Lower leg skin (tissue), 4 donors: ENCODE measurements at regions not wholly inside any gene's neighbourhood (a gene's known extent, or its start where the extent isn't known, plus 50 kb on each side); places are given as distances from the start of the nearest gene placed in this dataset.

Source experiments
- DNase-seq, 2 donors: peaks; one replicate each; pipeline ENCODE4 v3.0.0-alpha.2; 2019; ENCODE audit warnings: low spot score in 2 of 2
- H3K4me3 ChIP-seq: fragments of 200-600 bp; sonication (generic); 2 replicates; pipeline ENCODE4 v1.5.1; 2017; ENCODE audit warnings: mild to moderate bottlenecking, low read depth; ENCODE audit not compliant: poor library complexity, severe bottlenecking
- POLR2A ChIP-seq, 2 donors: fragments of 450-650 bp; IDR thresholded peaks; one replicate each; pipeline ENCODE4 v1.6.1; 2016 to 2017; ENCODE audit warnings: antibody characterized with exemption in 2 of 2, mild to moderate bottlenecking in 1 of 2, moderate library complexity in 1 of 2
- WGBS, 2 donors: methylation state at CpG; one replicate each; pipeline ENCODE4 v1.1.5; 2018; 5-methylcytosine and 5-hydroxymethylcytosine counted together
- intact Hi-C: fragments of 100-400 bp; cut with DNase I; formaldehyde crosslinking; loops from one replicate; pipeline ENCODE4 v1.15.0; 2023; ENCODE audit warnings: low total_unique reads
- TF ChIP-seq, protein P1 (sequence below), 3 donors: fragments of 450-650 bp; IDR thresholded peaks; one replicate each; pipeline ENCODE4 v1.5.1; 2016; ENCODE audit warnings: antibody characterized with exemption in 3 of 3, mild to moderate bottlenecking in 3 of 3, moderate library complexity in 2 of 3

DNA sequence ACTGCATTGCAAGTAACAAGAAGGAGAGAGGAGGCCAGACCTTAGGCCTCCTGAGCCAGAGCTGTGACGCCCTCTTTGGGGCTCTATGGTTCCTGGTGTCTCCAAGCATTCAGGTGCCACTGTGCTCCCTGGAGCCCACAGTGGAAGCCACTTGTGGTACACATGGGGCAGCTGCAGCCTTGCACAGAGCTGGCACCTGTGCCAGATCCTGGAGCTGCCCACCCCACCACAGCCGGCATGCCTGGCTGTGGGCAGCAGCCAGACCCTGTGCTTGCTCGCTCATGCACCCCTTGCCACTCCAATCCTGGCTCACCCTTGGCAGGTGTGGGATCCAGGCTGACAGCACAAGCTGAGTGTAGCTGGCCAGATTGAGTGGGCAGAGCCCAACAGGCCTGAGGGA is 173.8 kb upstream of the SMIM30 start:
- no peak for DNase-seq
- no peak overlapping the region for H3K4me3 ChIP-seq
- no peak for TF ChIP-seq POLR2A (IDR thresholded peaks at IDR 0.05)
- TF ChIP-seq, protein P1, sequence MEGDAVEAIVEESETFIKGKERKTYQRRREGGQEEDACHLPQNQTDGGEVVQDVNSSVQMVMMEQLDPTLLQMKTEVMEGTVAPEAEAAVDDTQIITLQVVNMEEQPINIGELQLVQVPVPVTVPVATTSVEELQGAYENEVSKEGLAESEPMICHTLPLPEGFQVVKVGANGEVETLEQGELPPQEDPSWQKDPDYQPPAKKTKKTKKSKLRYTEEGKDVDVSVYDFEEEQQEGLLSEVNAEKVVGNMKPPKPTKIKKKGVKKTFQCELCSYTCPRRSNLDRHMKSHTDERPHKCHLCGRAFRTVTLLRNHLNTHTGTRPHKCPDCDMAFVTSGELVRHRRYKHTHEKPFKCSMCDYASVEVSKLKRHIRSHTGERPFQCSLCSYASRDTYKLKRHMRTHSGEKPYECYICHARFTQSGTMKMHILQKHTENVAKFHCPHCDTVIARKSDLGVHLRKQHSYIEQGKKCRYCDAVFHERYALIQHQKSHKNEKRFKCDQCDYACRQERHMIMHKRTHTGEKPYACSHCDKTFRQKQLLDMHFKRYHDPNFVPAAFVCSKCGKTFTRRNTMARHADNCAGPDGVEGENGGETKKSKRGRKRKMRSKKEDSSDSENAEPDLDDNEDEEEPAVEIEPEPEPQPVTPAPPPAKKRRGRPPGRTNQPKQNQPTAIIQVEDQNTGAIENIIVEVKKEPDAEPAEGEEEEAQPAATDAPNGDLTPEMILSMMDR (IDR thresholded peaks at IDR 0.05) = no peak
- 88 to 100% methylated on average over 2 to 3 of the region's 3 CpGs for WGBS, 2 donors
- intact Hi-C loops = no loop called here

DNA sequence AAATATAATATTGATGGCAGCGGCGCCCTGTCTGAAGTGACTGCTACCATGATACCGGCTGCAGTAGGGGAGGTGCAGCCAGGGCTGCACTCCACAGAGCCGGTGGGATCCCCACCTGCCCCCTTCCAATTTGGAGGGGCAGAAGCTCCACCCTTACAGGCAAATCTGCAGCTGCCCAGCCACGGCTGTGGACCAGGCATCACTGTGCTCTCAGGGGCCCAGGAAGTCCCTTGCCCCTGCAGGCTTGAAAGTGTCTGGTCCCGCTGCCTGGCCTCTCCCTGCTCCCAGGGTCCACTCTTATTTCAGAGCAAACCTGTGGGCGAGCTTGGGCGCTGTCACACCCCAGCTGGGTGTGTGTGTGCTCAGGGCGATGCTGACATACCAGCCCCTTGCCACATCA is 172.7 kb upstream of the SMIM30 start:
- no peak for DNase-seq
- no peak overlapping the region for H3K4me3 ChIP-seq
- 84 to 87% methylated on average over 8 of the region's 9 CpGs for WGBS, 2 donors
- intact Hi-C loops = no loop called here
- no peak for TF ChIP-seq POLR2A (IDR thresholded peaks at IDR 0.05)
- TF ChIP-seq, protein P1 (IDR thresholded peaks at IDR 0.05) = no peak

DNA sequence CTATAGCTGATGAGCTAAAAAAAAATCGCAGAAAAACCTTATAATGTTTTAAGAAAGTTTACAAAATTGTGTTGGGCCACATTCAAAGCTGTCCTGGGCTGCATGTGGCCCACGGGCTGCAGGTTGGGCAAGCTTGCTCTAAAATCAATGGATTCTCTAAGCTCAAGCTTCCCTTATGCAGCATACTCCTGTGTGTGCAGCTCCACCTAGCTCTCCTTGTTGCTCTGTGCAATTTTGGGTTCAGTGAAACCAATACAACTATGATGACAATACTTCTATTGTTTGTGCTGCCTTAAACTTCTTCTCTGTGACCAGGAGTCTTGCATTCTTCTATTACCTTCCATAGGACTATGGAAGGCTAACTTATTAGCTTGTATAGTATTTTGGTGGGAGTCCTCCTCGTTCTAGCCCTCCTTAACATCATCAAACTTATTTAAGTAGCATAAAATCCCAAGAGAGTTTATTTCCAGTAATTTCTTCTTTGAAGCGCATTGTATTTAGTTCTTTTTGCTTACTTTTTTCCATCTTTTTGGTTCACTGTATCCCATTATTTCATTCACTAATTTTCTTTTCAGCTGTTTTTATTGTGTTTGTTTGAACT is 170.9 kb upstream of the SMIM30 start:
- intact Hi-C loops = no loop called here
- 49 to 54% methylated on average over 4 of the region's 4 CpGs for WGBS, 2 donors
- H3K4me3 ChIP-seq = no peak overlapping the region
- no peak for TF ChIP-seq POLR2A (IDR thresholded peaks at IDR 0.05)
- TF ChIP-seq, protein P1 (IDR thresholded peaks at IDR 0.05) = no peak
- DNase-seq = no peak

DNA sequence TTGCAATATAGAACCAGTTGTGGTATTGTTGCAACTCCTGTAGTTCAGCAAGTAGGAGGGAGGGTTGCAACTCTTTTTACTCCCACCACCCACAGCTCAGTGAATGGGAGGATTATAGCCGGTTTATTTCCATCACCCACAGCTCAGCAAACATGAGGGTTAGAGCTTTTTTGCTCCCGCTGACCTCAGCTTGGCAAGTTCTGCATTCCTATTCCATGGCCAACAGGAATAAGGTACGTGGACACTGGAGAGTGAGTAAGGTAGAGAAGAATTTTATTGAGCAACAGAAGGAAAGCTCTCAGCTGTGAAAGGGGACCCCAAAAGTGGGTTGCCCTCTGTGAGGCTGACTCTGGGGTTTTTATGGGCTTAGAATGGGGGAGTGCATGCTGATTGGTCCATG is 167.1 kb upstream of the SMIM30 start:
- intact Hi-C loops = no loop called here
- H3K4me3 ChIP-seq = no peak overlapping the region
- DNase-seq = no peak
- 85 to 87% methylated on average over 3 of the region's 3 CpGs for WGBS, 2 donors
- TF ChIP-seq POLR2A (IDR thresholded peaks at IDR 0.05) = no peak
- TF ChIP-seq, protein P1 (IDR thresholded peaks at IDR 0.05) = no peak

DNA sequence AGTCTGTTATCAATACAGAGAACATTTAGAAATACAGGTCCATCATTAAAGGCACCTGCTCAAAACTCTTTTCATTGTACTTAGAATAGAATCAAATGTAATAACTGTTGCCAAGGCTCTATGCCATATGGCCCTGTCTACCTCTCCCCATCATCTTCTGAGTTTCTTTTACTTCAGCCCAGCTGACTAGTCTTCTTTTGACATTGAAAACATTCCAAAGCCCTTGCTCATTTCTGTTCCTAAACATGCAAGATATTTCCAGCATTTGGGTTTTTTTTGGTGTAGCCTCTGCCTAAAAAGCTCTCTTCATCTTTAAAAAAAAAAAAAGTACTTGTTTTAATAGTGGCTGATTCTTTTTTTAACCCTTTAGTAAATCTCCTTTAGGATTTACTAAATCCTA is 165.5 kb upstream of the SMIM30 start:
- TF ChIP-seq POLR2A (IDR thresholded peaks at IDR 0.05) = no peak
- TF ChIP-seq, protein P1 (IDR thresholded peaks at IDR 0.05) = no peak
- H3K4me3 ChIP-seq = no peak overlapping the region
- intact Hi-C loops = no loop called here
- no peak for DNase-seq

DNA sequence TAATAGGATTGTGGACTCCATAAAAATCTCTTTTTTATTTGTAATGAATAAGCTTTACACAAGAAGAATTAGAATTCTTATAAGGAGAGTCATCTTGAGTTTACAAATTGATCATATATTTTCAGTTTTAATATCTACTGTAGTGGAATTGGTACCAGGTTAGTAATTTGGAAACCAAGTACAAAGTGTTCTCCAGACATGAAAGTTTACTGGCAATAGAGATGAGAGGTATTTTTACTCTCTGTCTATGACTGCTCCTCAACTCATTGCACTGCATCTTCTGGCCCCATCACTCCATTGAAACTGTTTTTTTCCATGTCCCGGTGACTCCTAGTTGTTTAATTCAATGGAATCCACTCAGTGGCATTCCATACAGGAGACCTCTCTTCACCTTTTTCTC is 164.5 kb upstream of the SMIM30 start:
- TF ChIP-seq POLR2A (IDR thresholded peaks at IDR 0.05) = no peak
- TF ChIP-seq, protein P1 (IDR thresholded peaks at IDR 0.05) = no peak
- WGBS, 2 donors = 88 to 94% methylated on average over 1 of the region's 1 CpG
- no peak overlapping the region for H3K4me3 ChIP-seq
- no peak for DNase-seq
- intact Hi-C loops = no loop called here
